ENCODE measurements at regions not wholly inside any gene's neighbourhood (a gene's known extent, or its start where the extent isn't known, plus 50 kb on each side); places are given as distances from the start of the nearest gene placed in this dataset.

GRCh38 chr1:219041818-219042217, 131.9 kb upstream of the LYPLAL1 start (continued):
- no peak for TF ChIP-seq ZNF263 (CRISPR knock-in tag; IDR thresholded peaks at IDR 0.05; ENCODE audit: borderline replicate concordance)
- no peak for TF ChIP-seq PRDM10 (IDR thresholded peaks at IDR 0.05; ENCODE audit: partially characterized antibody)
- TF ChIP-seq SRF (CRISPR knock-in tag; IDR thresholded peaks at IDR 0.05), result no peak
- TF ChIP-seq ZNF197 (CRISPR knock-in tag; IDR thresholded peaks at IDR 0.05; ENCODE audit: low read depth), result no peak
- TF ChIP-seq COPS2 (conservative IDR thresholded peaks at IDR 0.05), result no peak
- TF ChIP-seq E4F1 (CRISPR knock-in tag; IDR thresholded peaks at IDR 0.05; ENCODE audit: borderline replicate concordance), result no peak
- no peak for TF ChIP-seq TOE1 (IDR thresholded peaks at IDR 0.05; ENCODE audit: borderline replicate concordance)
- TF ChIP-seq TOE1 (CRISPR knock-in tag; IDR thresholded peaks at IDR 0.05; ENCODE audit: borderline replicate concordance, low read depth), result no peak
- TF ChIP-seq ILF3 (IDR thresholded peaks at IDR 0.05; ENCODE audit: borderline replicate concordance), result no peak
- no peak for TF ChIP-seq MYC (IDR thresholded peaks at IDR 0.05; ENCODE audit: low read depth, low read length)
- no peak for TF ChIP-seq MYC (CRISPR knock-in tag; IDR thresholded peaks at IDR 0.05; ENCODE audit: borderline replicate concordance, low read depth)
- TF ChIP-seq TSC22D4 (tag; IDR thresholded peaks at IDR 0.05), result no peak
- no peak for TF ChIP-seq POLR2AphosphoS5 (IDR thresholded peaks at IDR 0.05; ENCODE audit: control insufficient read depth, insufficient read depth, low read depth, low read length)
- no peak for TF ChIP-seq ZNF512 (tag; IDR thresholded peaks at IDR 0.05)
- TF ChIP-seq ESRRA (IDR thresholded peaks at IDR 0.05; ENCODE audit: borderline replicate concordance, low read depth), result no peak
- TF ChIP-seq CBFA2T2 (conservative IDR thresholded peaks at IDR 0.05), result peak; percentile 83
- TF ChIP-seq KAT7 (CRISPR knock-in tag; IDR thresholded peaks at IDR 0.05; ENCODE audit: borderline replicate concordance), result no peak
- peak; percentile 76; the same call in 1 of the 2 replicates for TF ChIP-seq DMBX1 (CRISPR knock-in tag; IDR thresholded peaks at IDR 0.05; ENCODE audit: borderline replicate concordance)
- no peak for TF ChIP-seq RNF219 (CRISPR knock-in tag; IDR thresholded peaks at IDR 0.05)
